Activated naive CD8-positive, alpha-beta T cell treated with anti-CD3 and anti-CD28 coated beads for 36 hours (primary cell): ENCODE measurements at regions not wholly inside any gene's neighbourhood (a gene's known extent, or its start where the extent isn't known, plus 50 kb on each side); places are given as distances from the start of the nearest gene placed in this dataset.
"Not testable (repeated sequence)": the region's sequence is repeated elsewhere in the genome, so short reads cannot be mapped to it uniquely, and the experiment has no call there.

Source experiments
- DNase-seq: peaks from one replicate; pipeline ENCODE4 v3.0.0; 2021
- H3K27ac Mint-ChIP-seq: one replicate; pipeline ENCODE4 v1.8.0; 2022; ENCODE audit warnings: mild to moderate bottlenecking, moderate library complexity, mixed read lengths
- H3K27me3 Mint-ChIP-seq: one replicate; pipeline ENCODE4 v1.8.0; 2022; ENCODE audit warnings: mild to moderate bottlenecking, mixed read lengths
- H3K36me3 Mint-ChIP-seq: one replicate; pipeline ENCODE4 v1.8.0; 2021; ENCODE audit warnings: mild to moderate bottlenecking, mixed read lengths
- H3K4me1 Mint-ChIP-seq: one replicate; pipeline ENCODE4 v1.8.0; 2021; ENCODE audit warnings: mixed read lengths
- H3K4me3 Mint-ChIP-seq: one replicate; pipeline ENCODE4 v1.8.0; 2022; ENCODE audit warnings: mild to moderate bottlenecking, moderate library complexity, mixed read lengths
- H3K9me3 Mint-ChIP-seq: one replicate; pipeline ENCODE4 v1.8.0; 2022; ENCODE audit warnings: mixed read lengths

DNA sequence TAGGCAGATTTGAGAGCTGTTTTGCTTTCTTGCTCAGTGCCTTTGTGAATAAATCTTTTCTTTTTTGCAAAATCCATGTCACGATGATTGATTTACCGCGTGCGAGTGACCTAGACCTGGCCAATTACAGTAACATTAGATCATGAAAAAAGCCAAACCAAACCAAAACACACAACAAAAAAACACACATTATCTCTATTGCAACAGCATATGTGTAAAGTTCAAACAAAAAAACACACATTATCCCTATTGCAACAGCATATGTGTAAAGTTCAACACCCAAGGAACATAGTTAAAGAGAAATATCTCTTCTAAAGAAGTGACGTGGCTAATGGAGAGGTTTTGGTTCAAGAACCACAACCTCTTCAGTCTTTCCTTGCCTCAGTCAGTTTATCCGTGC, 342.6 kb upstream of the NRG3 start:
- Mint-ChIP-seq H3K4me3 (no peak overlapping the region), H3K27ac (no peak overlapping the region), H3K4me1 (no peaks in the 10 kb centered on the region), H3K27me3 (no peaks in the 10 kb centered on the region), H3K9me3 (peaks cover 3% of the 10 kb centered on the region), H3K36me3 (no peaks in the 10 kb centered on the region)
- DNase-seq, result no peak

DNA sequence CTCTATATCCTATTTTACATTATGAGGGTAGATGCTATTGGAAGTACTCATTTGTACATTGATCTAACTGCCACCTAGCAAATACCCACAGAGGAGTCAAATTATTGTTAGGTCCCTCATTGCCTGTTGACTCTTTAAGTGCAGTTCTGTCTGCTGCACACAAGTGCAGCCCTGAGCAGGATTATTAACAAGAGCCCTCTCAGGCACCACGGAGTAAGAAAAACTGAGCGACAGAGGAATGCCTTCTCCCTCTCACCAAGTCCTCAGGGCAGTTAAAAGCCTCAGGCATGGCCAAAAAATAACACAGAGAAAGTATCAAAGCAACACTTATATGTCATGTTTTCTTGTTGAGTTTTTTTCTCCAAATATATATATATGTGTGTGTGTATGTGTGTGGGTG, 340.0 kb upstream of the NRG3 start:
- DNase-seq, result no peak
- Mint-ChIP-seq H3K4me1 (no peaks in the 10 kb centered on the region), H3K4me3 (no peak overlapping the region), H3K36me3 (no peaks in the 10 kb centered on the region), H3K27me3 (no peaks in the 10 kb centered on the region), H3K27ac (no peak overlapping the region), H3K9me3 (peaks cover 8% of the 10 kb centered on the region)

DNA sequence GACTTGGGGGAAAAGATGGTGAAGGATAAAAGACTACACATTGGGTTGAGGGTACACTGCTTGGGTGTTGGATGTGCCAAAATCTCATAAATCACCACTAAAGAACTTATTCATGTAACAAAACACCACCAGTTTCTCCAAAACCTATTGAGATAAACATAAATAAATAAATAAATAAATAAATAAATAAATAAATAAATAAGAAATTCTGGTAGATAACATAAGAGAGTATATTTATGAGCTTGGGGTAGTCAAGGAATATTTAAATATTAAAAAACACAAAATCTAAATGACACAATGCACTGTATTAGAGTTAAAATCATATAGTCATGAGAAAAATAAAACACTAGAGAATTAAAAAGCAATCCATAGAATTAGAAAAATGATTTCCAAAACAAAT, 333.5 kb upstream of the NRG3 start:
- Mint-ChIP-seq H3K4me1 (no peaks in the 10 kb centered on the region), H3K4me3 (no peak overlapping the region), H3K27ac (no peak overlapping the region), H3K9me3 (peaks cover 7% of the 10 kb centered on the region), H3K27me3 (no peaks in the 10 kb centered on the region), H3K36me3 (no peaks in the 10 kb centered on the region)
- no peak for DNase-seq

- Mint-ChIP-seq H3K27me3 (no peaks in the 10 kb centered on the region), H3K36me3 (no peaks in the 10 kb centered on the region), H3K4me3 (no peak overlapping the region), H3K9me3 (peaks cover 16% of the 10 kb centered on the region), H3K4me1 (no peaks in the 10 kb centered on the region), H3K27ac (no peak overlapping the region)
- DNase-seq, result no peak
These were observed 328.8 kb upstream of the NRG3 start for GRCh38 chr10:81546243-81546642.

DNA sequence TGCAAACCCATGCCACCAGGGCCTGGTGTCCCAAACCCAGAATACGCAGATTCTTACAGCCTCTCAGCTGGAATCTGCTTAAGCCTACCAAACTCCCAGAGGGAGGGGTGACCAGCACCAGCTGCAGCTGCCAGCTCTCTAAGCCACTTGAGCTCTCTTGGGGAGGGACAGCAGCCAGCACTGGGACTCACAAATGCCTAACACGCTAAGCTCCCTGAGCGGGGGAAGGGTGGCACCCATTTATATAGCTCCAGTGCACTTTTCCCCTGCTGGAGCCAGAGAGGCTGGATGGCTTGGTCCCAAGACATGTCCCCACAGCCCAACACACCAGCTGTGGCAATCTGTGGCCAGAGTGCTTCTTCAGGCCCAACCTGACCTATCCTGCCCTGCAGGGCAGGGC, 326.8 kb upstream of the NRG3 start:
- Mint-ChIP-seq H3K27ac (no peak overlapping the region), H3K4me3 (no peak overlapping the region), H3K9me3 (peaks cover 20% of the 10 kb centered on the region), H3K4me1 (no peaks in the 10 kb centered on the region), H3K36me3 (no peaks in the 10 kb centered on the region), H3K27me3 (no peaks in the 10 kb centered on the region)
- no peak for DNase-seq

GRCh38 chr10:81564143-81564542, 310.9 kb upstream of the NRG3 start:
- Mint-ChIP-seq H3K9me3 (peaks cover 5% of the 10 kb centered on the region), H3K4me1 (peaks cover 5% of the 10 kb centered on the region), H3K27me3 (no peaks in the 10 kb centered on the region), H3K27ac (no peak overlapping the region), H3K36me3 (no peaks in the 10 kb centered on the region), H3K4me3 (no peak overlapping the region)
- peak; percentile 8 for DNase-seq

- H3K36me3 Mint-ChIP-seq, result no peaks in the 10 kb centered on the region
- no peaks in the 10 kb centered on the region for H3K4me1 Mint-ChIP-seq
- H3K4me3 Mint-ChIP-seq, result no peak overlapping the region
- H3K27ac Mint-ChIP-seq, result no peak overlapping the region
- no peaks in the 10 kb centered on the region for H3K27me3 Mint-ChIP-seq
- peaks cover 9% of the 10 kb centered on the region for H3K9me3 Mint-ChIP-seq
- no peak for DNase-seq
These were observed 305.5 kb upstream of the NRG3 start for GRCh38 chr10:81569488-81569887.

DNA sequence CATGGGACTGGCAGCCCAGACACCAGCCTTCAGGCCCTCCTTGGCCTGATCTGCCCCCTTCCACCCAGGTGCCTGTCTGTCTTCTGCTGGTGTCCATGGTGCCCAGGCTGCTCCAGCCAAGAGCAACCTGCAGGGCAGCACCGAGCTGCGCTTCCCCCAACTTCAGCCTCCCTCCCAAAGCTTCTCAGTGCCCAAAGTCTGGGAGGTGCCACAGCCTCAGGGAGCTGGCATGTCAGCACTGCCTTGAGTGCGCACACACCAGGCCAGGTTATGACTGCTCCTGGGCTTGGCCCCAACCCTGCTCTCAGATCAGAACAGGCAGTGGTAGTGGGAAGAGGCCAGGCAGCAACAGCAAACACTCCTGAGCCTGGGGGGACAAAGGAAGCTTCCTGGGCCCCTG, 304.6 kb upstream of the NRG3 start:
- H3K4me3 Mint-ChIP-seq, result no peak overlapping the region
- peaks cover 9% of the 10 kb centered on the region for H3K9me3 Mint-ChIP-seq
- H3K27me3 Mint-ChIP-seq, result no peaks in the 10 kb centered on the region
- no peaks in the 10 kb centered on the region for H3K36me3 Mint-ChIP-seq
- no peaks in the 10 kb centered on the region for H3K4me1 Mint-ChIP-seq
- no peak for DNase-seq
- H3K27ac Mint-ChIP-seq, result no peak overlapping the region

DNA sequence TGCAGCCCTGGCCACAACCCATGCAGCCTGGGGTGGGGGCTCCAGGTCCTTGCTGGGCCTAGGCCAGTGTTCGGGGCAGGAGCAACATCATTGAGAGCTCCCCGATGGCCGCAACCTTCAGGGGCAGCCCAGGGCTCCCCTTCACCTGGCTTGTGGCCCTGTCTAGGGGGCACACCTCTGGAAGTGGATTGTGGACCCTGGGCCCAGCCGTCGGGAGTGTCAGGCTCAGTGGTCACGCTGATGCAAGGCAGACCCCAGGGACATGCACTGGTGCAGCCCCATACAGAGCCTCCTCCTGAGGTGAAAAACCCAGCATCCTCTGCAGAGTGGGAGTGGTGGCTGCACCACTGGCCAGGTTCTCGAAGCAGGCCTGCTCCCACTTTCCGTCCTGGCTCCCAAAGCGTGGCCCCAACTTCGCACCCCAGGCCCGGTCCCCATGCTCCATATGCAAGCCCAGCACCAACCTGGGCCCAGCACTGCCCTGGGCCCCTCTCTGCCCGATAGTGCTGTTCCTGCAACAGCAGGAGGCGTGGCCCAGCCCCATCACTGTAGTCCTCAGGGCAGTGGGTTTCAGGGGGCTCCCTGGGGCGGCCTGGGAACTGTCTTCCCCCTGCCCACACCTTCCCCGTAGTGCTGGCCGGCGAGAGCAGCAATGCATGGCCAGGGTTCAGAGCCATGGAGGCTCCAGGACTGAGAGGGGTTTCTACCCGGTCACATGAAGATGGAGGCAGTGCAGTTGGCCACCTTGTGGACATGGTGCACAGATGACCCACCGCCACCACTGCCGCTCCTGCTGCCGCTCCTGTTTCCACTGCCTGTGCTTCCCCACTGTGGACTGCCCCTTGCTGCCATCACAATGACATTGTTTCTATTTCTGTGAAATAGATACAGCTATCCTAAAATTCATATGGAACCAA, 303.9 kb upstream of the NRG3 start:
- Mint-ChIP-seq H3K36me3 (peaks cover 2% of the 10 kb centered on the region), H3K4me3 (no peak overlapping the region), H3K27ac (no peak overlapping the region), H3K4me1 (no peaks in the 10 kb centered on the region), H3K27me3 (no peaks in the 10 kb centered on the region), H3K9me3 (peaks cover 11% of the 10 kb centered on the region)
- no peak for DNase-seq

DNA sequence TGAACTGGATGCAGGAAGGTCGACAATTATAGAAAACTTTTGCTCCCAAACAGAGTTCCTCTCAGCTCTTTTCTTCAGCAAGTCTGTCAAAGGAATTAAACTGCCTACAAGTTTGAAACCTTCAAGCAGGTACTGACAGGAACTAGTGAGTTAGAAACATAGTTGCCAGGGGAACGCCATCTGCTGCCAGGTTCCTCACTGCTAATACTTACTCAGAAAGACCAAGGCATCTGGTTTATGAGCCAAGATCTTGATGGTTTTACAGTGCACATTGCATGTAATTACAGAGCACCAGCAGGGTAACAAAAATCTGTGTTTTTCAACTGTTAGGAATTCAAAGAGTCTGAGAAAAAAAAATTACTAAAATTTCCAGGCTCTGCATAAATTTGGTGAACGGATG, 300.0 kb upstream of the NRG3 start:
- no peak overlapping the region for H3K27ac Mint-ChIP-seq
- no peak overlapping the region for H3K4me3 Mint-ChIP-seq
- no peaks in the 10 kb centered on the region for H3K4me1 Mint-ChIP-seq
- peaks cover 2% of the 10 kb centered on the region for H3K36me3 Mint-ChIP-seq
- peaks cover 13% of the 10 kb centered on the region for H3K9me3 Mint-ChIP-seq
- H3K27me3 Mint-ChIP-seq, result no peaks in the 10 kb centered on the region
- no peak for DNase-seq

DNA sequence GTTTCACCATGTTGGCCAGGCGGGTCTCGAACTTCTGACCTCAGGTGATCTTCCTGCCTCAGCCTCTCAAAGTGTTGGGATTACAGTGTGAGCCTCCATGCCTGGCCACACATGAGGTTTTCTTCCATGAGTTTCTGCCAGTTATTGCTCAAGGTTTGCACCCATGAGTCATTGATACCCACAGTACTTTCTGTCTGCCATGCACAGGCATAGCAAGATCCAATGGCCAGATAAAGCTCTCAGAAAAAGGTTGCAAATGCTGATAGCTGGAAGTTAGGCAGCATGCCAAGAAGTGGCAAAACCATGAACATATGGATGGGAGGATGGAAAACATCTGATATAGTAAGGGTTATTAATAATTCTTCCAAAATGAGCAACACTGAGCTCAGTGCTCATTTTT, 298.7 kb upstream of the NRG3 start:
- Mint-ChIP-seq H3K27me3 (no peaks in the 10 kb centered on the region), H3K27ac (no peak overlapping the region), H3K4me1 (no peaks in the 10 kb centered on the region), H3K36me3 (peaks cover 2% of the 10 kb centered on the region), H3K9me3 (peaks cover 13% of the 10 kb centered on the region), H3K4me3 (no peak overlapping the region)
- no peak for DNase-seq

DNA sequence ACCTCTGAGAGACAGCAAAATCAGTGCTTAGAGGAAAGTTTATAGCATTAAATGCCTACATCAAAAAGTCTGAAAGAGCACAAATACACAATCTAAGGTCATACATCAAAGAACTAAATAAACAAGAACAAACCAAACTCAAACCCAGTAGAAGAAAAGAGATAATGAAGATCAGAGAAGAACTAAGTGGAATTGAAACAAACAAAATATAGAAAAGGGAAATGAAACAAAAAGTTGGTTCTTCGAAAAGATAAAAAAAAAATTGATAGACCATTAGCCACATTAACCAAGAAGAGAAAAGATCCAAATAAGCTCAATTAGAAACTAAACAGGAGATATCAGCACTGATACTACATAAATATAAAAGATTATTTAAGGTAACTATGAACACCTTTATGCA, 280.0 kb upstream of the NRG3 start:
- Mint-ChIP-seq H3K27me3 (no peaks in the 10 kb centered on the region), H3K27ac (no peak overlapping the region), H3K36me3 (no peaks in the 10 kb centered on the region), H3K4me3 (no peak overlapping the region), H3K9me3 (peaks cover 3% of the 10 kb centered on the region), H3K4me1 (no peaks in the 10 kb centered on the region)
- no peak for DNase-seq

- peaks cover 4% of the 10 kb centered on the region for H3K9me3 Mint-ChIP-seq
- H3K27me3 Mint-ChIP-seq, result no peaks in the 10 kb centered on the region
- H3K4me1 Mint-ChIP-seq, result no peaks in the 10 kb centered on the region
- DNase-seq, result no peak
- no peak overlapping the region for H3K4me3 Mint-ChIP-seq
- H3K27ac Mint-ChIP-seq, result no peak overlapping the region
- no peaks in the 10 kb centered on the region for H3K36me3 Mint-ChIP-seq
These were observed 274.8 kb upstream of the NRG3 start for GRCh38 chr10:81600185-81600584.

DNA sequence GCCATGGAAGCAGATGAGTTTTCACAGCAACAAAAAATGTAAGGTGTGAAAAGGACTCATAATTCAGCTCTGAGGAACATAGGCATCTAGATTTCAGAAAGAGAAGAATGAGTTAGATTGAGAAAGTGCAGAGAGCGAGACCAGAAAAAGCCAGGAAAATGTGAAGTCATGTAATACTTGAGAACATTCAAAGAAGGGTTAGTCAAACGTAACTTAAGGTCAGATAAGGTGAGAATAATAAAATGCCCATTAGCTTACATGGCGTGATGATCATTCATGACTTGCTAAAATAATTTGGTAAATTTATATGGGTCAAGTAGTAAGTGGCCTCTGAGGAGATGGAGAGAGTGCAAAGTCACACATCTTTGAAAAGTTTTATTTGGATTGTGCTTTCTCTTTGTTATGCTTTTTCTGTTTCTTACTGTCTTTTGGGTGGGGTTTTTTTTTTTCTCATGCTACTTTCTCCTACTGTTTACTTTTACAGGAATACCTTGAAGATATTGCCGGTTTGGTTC, 271.8 kb upstream of the NRG3 start:
- DNase-seq, result no peak
- peaks cover 2% of the 10 kb centered on the region for H3K9me3 Mint-ChIP-seq
- H3K36me3 Mint-ChIP-seq, result no peaks in the 10 kb centered on the region
- no peaks in the 10 kb centered on the region for H3K27me3 Mint-ChIP-seq
- H3K4me1 Mint-ChIP-seq, result no peaks in the 10 kb centered on the region
- H3K4me3 Mint-ChIP-seq, result no peak overlapping the region
- no peak overlapping the region for H3K27ac Mint-ChIP-seq

- not testable (repeated sequence) for H3K27ac Mint-ChIP-seq, H3K4me1 Mint-ChIP-seq, DNase-seq, H3K27me3 Mint-ChIP-seq, H3K4me3 Mint-ChIP-seq, H3K36me3 Mint-ChIP-seq
- peaks cover 14% of the 10 kb centered on the region for H3K9me3 Mint-ChIP-seq
These were observed 230.5 kb upstream of the NRG3 start for GRCh38 chr10:81644485-81644884.

DNA sequence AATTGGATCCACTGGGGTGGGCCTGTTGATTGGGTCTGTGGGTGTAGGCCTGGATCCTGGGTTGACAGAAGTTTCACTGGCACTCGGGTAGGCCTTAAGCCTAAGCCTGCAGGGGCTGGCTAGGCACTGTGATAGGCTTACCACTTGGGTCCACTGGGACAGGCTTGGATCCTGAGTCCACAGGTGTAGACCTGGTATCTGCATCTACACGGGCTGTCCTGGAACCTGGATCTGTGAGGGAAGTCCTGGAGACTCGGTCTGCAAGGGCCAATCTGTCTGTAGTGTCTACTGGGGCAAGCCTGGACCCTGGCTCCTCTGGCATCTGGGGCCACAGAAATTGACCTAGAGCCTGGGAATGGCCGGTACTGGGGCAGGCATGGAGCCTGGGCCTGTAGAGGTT, 219.0 kb upstream of the NRG3 start:
- peaks cover 11% of the 10 kb centered on the region for H3K9me3 Mint-ChIP-seq
- DNase-seq, result no peak
- no peaks in the 10 kb centered on the region for H3K27me3 Mint-ChIP-seq
- H3K4me3 Mint-ChIP-seq, result no peak overlapping the region
- no peaks in the 10 kb centered on the region for H3K36me3 Mint-ChIP-seq
- H3K27ac Mint-ChIP-seq, result no peak overlapping the region
- no peaks in the 10 kb centered on the region for H3K4me1 Mint-ChIP-seq
